PC-9 (cell line): ENCODE measurements at regions not wholly inside any gene's neighbourhood (a gene's known extent, or its start where the extent isn't known, plus 50 kb on each side); places are given as distances from the start of the nearest gene placed in this dataset.

Experiments used
- BruUV-seq: library from RNA; stranded (reverse); fragments of 400-500 nt; replicated peaks from 2 replicates; lab custom pipeline; 2021; lab: Mats Ljungman, UMichigan
- CTCF ChIA-PET: fragments of 300-600 bp; sonication (Branson Sonifier 250); formaldehyde crosslinking; loops from one replicate; lab custom pipeline; 2022; ENCODE audit warnings: antibody characterized with exemption; lab: Charles Lee
- POLR2A ChIA-PET: fragments of 300-600 bp; sonication (Branson Sonifier 250); formaldehyde crosslinking; loops from one replicate; lab custom pipeline; 2022; ENCODE audit warnings: antibody characterized with exemption; ENCODE audit not compliant: unreplicated experiment; lab: Charles Lee
- DNase-seq, 2 experiments: peaks; one replicate each; pipeline versions ENCODE4 v3.0.0 to v3.0.0-alpha.2; 2015 to 2022; ENCODE audit warnings: mixed read lengths in 1 of 2
- H2AFZ ChIP-seq: fragments of 200-600 bp; sonication (generic); 2 replicates; pipeline ENCODE4 v1.8.1; 2017; ENCODE audit warnings: antibody characterized with exemption
- H3F3A ChIP-seq: fragments of 200-600 bp; sonication (generic); 2 replicates; pipeline ENCODE4 v1.8.1; 2017; ENCODE audit warnings: antibody characterized with exemption, mild to moderate bottlenecking, low read depth; ENCODE audit not compliant: insufficient read depth
- H3K27ac ChIP-seq: fragments of 200-600 bp; sonication (generic); 2 replicates; pipeline ENCODE4 v1.6.1; 2016; ENCODE audit warnings: mixed run types
- H3K27me3 ChIP-seq: fragments of 200-600 bp; sonication (generic); 2 replicates; pipeline ENCODE4 v1.6.1; 2016; ENCODE audit warnings: low read depth, mixed run types; ENCODE audit not compliant: insufficient read depth
- H3K36me3 ChIP-seq: fragments of 200-600 bp; sonication (generic); 2 replicates; pipeline ENCODE4 v1.6.1; 2016; ENCODE audit warnings: low read depth, mixed run types
- H3K4me1 ChIP-seq: fragments of 200-600 bp; sonication (generic); replicated peaks from 2 replicates; pipeline ENCODE4 v1.6.1; 2016; ENCODE audit warnings: mixed run types; ENCODE audit not compliant: insufficient read depth
- H3K4me2 ChIP-seq: fragments of 200-600 bp; sonication (generic); 2 replicates; pipeline ENCODE4 v1.6.1; 2017; ENCODE audit warnings: mixed run types
- H3K4me3 ChIP-seq: fragments of 200-600 bp; sonication (generic); 2 replicates; pipeline ENCODE4 v1.6.1; 2016; ENCODE audit warnings: mixed run types
- H3K79me2 ChIP-seq: fragments of 200-600 bp; sonication (generic); 2 replicates; pipeline ENCODE4 v1.6.1; 2017; ENCODE audit warnings: low read depth, mixed run types
- H3K9me2 ChIP-seq: fragments of 200-600 bp; sonication (generic); 2 replicates; pipeline ENCODE4 v1.8.1; 2017; ENCODE audit warnings: mild to moderate bottlenecking; ENCODE audit not compliant: insufficient read depth
- H3K9me3 ChIP-seq: fragments of 200-600 bp; sonication (generic); 2 replicates; pipeline ENCODE4 v1.8.1; 2016; ENCODE audit warnings: low read depth; ENCODE audit not compliant: insufficient read depth
- H4K20me1 ChIP-seq: fragments of 200-600 bp; sonication (generic); 2 replicates; pipeline ENCODE4 v1.8.1; 2017; ENCODE audit not compliant: insufficient read depth
- EZH2 ChIP-seq: fragments of 200-600 bp; sonication (generic); IDR thresholded peaks from 2 replicates; pipeline ENCODE4 v1.8.0; 2017; ENCODE audit warnings: antibody characterized with exemption, low read depth
- intact Hi-C: fragments of 100-400 bp; cut with micrococcal nuclease; formaldehyde crosslinking; loops from one replicate; pipeline ENCODE4 v1.10.0; 2022; ENCODE audit not compliant: unreplicated experiment
- TF ChIP-seq, protein P1 (sequence below): fragments of 200-600 bp; sonication (generic); conservative IDR thresholded peaks from 2 replicates; pipeline ENCODE4 v1.6.1; 2017; ENCODE audit warnings: mixed run types, antibody characterized with exemption, mild to moderate bottlenecking, moderate library complexity

DNA sequence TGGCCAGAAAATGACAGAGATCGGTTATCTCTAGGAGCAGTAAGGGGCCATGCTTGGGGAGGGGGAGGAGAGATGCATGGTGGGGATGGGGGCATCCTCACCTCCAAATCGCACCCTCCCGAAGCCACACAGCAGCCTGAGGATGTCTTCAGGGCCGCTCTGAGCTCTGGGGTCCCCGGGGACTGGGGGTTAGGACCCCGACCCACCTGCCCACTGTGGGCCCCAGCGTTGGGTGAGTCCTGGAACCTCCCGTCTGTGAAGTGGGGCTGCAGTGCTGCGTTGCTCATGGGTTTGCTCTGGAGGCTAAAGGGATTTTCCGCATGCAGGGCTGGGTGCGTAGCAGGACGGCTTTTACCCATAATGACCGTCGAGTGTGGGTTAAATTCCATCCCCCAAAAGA, 1046.3 kb downstream of the BRD1 start:
- Histone ChIP-seq H3K9me3 (no peaks in the 10 kb centered on the region), H3K4me3 (no peak overlapping the region), H3F3A (no peaks in the 10 kb centered on the region), H3K9me2 (no peaks in the 10 kb centered on the region), H3K4me2 (no peak overlapping the region), H3K27ac (no peak overlapping the region), H4K20me1 (no peaks in the 10 kb centered on the region), H3K79me2 (no peaks in the 10 kb centered on the region), H3K27me3 (peaks cover 89% of the 10 kb centered on the region), H3K4me1 (no peaks in the 10 kb centered on the region), H2AFZ (no peak overlapping the region), H3K36me3 (no peaks in the 10 kb centered on the region)
- DNase-seq: no peak
- BruUV-seq: no TSS peak
- TF ChIP-seq, protein P1, sequence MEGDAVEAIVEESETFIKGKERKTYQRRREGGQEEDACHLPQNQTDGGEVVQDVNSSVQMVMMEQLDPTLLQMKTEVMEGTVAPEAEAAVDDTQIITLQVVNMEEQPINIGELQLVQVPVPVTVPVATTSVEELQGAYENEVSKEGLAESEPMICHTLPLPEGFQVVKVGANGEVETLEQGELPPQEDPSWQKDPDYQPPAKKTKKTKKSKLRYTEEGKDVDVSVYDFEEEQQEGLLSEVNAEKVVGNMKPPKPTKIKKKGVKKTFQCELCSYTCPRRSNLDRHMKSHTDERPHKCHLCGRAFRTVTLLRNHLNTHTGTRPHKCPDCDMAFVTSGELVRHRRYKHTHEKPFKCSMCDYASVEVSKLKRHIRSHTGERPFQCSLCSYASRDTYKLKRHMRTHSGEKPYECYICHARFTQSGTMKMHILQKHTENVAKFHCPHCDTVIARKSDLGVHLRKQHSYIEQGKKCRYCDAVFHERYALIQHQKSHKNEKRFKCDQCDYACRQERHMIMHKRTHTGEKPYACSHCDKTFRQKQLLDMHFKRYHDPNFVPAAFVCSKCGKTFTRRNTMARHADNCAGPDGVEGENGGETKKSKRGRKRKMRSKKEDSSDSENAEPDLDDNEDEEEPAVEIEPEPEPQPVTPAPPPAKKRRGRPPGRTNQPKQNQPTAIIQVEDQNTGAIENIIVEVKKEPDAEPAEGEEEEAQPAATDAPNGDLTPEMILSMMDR: no peak
- TF ChIP-seq EZH2: no peak
- ChIA-PET POLR2A (no interaction called here), CTCF (no interaction called here)
- intact Hi-C loops: no loop called here

GRCh38 chr22:48780597-48781277, 1046.9 kb downstream of the BRD1 start:
- POLR2A ChIA-PET: no interaction called here
- Histone ChIP-seq H3K79me2 (no peaks in the 10 kb centered on the region), H3K27me3 (peaks cover 86% of the 10 kb centered on the region), H3K4me1 (no peaks in the 10 kb centered on the region), H4K20me1 (no peaks in the 10 kb centered on the region; the same call in 1 of the 2 replicates), H3K27ac (no peak overlapping the region), H3K4me3 (no peak overlapping the region), H2AFZ (no peak overlapping the region), H3K36me3 (no peaks in the 10 kb centered on the region), H3F3A (no peaks in the 10 kb centered on the region), H3K4me2 (no peak overlapping the region), H3K9me3 (no peaks in the 10 kb centered on the region), H3K9me2 (no peaks in the 10 kb centered on the region)
- no TSS peak for BruUV-seq
- no peak for DNase-seq
- intact Hi-C loops: no loop called here
- no peak for TF ChIP-seq EZH2
- TF ChIP-seq, protein P1: no peak
- CTCF ChIA-PET: no interaction called here

- Histone ChIP-seq H3K27me3 (peaks cover 88% of the 10 kb centered on the region), H3K9me3 (no peaks in the 10 kb centered on the region), H3K4me3 (no peak overlapping the region), H3F3A (no peaks in the 10 kb centered on the region), H3K9me2 (no peaks in the 10 kb centered on the region), H3K27ac (no peak overlapping the region), H3K36me3 (no peaks in the 10 kb centered on the region), H3K4me2 (no peak overlapping the region), H2AFZ (no peak overlapping the region), H3K79me2 (no peaks in the 10 kb centered on the region), H4K20me1 (no peaks in the 10 kb centered on the region; the same call in 1 of the 2 replicates), H3K4me1 (no peaks in the 10 kb centered on the region)
- POLR2A ChIA-PET: no interaction called here
- CTCF ChIA-PET: no interaction called here
- intact Hi-C loops: no loop called here
- TF ChIP-seq, protein P1: no peak
- TF ChIP-seq EZH2: 0 out of 2 replicates have a peak, but pooled peaks have one; percentile 12
- no peak for DNase-seq
- BruUV-seq: no TSS peak
Measured at GRCh38 chr22:48779661-48780596, 1047.7 kb downstream of the BRD1 start.
